T-helper 1 cell (primary cell): ENCODE measurements at regions not wholly inside any gene's neighbourhood (a gene's known extent, or its start where the extent isn't known, plus 50 kb on each side); places are given as distances from the start of the nearest gene placed in this dataset.
A peak's percentile ranks its signal among the peaks of the same experiment; 100 is the strongest.
"Not testable (repeated sequence)": the region's sequence is repeated elsewhere in the genome, so short reads cannot be mapped to it uniquely, and the experiment has no call there.

Experiments
- DNase-seq, 5 donors: peaks; one replicate each; pipeline ENCODE4 v3.0.0-alpha.2; 2012 to 2020

DNA sequence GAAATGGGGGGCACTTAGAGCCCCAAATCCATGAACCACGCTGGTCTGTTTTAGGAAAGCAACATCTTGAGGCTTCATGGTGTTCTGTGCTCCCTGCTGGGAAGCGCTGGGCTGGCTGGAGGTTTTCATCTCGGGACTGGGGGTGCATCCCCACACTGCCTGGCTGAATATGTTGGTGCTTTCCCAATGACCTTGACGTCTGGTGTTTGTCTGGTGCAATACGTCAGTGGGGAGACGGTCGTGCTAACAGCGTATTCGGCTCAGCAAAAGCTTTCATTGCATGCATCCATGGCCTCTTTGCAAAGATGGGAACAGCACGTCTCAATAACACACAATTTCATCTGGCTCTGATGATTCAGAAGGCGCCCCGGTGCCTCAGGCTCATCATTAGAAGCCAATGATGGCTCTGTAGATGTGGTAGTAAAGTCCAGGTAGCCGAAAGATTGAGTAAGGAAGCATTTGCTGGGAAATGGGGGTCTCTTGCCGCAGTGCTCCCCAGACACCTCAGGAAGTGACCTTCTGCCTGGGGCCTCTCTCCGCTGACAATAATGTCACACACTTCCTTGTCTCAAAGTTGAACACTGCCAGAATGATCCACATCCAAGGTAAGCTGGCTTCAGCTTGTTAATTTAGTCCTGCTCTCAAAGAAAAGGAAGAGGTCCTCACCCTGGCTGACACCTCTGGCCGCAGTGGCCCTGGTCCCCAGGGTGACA, 97.7 kb downstream of the ING1 start:
- no peak for DNase-seq

DNA sequence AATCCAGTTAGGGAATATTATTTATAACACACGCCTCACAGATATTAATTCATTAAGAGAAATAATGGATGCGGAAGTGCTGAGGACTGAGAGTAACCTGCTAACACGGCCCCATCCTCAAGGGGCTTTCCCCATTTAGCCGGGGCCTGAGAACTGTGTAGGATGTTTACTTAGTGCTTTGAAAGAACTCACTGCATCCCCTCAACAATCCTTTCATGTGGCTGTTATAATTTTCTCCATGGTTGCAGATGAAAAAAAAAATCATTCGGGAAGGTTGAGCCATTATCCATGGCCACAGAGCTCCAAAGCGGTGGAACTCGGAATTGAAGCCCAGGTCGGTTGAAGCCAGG, 98.2 kb downstream of the ING1 start:
- DNase-seq: no peak

DNA sequence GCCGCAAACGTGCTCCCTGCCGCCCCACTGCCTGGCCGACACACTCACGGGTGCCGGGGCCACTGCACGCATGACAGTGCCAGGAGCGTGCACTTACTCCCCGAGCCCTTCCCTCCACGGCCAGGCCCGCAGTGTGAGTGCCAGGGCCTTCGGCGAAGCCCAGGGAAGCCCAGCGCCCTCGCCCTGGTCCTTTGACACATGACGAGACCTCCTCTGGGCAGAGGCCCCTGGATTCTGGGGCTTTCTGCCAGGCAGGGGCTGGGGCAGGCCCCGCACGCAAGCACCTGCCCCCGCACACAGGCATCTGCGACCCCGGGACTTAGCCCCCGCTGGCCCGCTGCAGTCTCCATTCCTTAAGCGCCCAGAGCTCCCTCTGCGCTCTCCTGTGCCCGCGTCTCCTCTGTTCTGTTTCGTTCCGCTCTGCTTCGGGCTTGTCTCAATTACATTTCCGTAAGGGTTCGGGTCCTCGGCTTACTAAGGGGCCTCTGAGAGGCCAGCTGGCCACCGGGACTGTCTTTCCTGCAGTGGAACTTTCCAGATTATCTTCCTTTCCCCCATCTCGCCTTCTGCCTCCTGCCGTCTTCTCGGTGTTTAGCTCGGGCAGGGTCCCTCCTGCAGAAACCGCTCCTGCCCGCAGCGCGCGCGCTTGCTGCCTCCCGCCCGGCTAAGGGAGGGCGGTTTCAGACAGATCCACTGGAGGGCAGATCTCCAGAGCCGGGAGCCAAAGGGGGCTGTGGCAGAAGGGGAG, 98.8 kb downstream of the ING1 start:
- no peak for DNase-seq

DNA sequence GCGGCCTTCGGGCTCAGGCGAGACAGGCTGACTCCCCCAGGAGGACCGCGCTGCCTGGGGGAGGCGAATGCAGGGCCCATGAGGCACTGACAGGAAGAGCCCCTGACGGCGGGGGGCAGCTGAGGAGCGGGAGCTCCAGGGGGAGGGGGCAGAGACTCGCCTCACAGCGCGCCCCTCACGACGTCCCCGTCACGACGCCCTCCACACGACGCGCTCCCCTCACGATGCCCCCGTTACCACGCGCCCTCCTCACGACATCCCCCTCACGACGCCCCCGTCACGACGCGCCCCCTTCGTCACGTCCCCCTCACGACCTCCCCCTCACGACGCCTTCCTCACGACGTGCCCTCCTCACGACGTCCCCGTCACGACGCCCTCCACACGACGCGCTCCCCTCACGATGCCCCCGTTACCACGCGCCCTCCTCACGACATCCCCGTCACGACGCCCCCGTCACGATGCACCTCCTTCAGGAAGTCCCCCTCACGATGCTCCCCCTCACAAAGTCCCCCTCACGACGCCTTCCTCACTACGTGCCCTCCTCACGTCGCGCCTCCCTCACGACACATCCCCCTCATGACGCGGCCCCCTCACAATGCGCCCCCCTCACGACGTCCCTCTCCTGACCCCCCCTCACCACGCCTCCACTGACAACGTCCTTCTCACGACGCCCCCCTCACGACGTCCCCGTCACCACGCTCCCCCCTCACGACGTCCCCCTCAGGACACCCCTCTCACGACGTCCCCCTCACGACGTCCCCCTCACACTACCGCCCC, 99.6 kb downstream of the ING1 start:
- no peak for DNase-seq

DNA sequence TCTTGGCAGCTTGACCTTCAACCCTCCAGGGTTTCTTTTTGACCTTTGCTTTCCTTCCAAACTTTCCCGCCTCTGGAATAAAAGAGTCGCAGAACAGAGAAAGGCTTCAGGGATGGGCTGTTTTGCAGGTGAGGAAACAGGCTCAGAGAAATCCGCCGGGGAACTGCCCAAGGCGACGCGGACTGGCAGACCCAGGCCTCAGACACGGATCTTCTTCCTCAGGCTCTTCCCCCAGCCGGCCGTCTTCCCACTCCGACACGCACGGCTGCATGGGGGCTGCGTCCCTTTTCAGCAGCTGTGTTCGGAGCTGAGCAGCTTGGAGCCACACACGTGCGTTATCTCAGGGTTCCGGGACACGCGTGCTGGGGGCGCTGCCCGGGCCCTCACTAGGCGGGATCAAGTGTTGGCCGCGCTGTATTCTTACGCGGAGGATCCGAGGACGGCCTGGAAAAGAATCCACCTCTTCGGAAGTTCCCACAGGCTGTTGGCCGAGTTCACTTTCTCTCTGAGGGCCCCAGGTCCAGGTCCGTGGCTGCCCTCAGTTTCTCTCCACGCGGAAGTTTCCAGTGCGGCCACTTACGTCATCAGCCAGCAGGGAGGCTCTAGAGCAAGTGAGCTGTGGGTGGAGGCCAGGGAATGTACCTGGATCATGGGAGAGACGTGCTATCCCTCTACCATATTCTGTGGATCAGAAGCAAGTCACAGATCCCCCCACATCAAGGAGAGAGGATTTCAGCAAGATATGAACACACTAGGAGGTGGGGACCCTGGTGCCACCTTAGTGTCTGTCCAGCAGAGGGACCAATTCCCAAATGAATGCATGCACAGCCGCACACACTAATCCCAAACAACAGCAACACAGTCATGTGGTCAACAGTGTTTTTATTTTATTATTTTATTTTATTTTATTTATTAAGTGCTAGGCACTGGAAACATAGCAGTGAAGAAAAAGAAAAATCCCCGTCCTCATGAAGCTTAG, 100.4 kb downstream of the ING1 start:
- no peak for DNase-seq

DNA sequence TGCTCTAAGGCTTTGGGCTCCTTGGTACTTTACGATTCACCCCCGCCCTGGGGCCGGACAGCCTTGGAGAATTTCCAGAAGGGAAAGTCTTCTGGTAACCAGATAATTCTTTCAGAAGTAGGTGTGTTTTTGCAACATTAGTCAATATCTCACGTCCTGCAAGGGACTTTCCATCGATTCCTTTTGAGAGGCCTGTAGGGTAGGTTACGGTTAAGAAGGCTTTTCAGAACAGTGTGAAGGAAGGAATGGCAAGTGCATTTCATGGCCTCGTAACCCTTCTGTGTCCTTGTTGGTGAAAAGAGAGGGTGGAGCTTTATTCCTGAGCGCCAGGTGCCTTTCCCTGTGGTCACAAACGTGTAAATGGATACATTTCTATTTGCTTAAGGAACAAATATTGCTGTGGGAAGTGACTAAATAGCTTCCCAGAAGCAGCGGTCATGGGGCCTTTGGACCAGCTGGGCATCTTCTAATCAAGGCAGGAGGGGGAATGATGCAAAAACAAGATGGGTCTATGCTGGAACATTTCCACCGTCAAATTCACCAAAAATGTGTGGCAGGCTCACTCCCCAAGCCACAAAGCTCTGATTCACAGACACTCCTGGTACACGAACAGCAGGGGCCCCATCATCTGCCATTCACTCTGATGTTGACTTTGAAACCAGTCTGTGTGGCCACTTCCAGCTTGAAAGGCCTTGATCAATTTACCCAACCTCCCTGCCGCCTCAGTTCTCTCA, 99.2 kb downstream of the ANKRD10 start:
- DNase-seq: no peak

DNA sequence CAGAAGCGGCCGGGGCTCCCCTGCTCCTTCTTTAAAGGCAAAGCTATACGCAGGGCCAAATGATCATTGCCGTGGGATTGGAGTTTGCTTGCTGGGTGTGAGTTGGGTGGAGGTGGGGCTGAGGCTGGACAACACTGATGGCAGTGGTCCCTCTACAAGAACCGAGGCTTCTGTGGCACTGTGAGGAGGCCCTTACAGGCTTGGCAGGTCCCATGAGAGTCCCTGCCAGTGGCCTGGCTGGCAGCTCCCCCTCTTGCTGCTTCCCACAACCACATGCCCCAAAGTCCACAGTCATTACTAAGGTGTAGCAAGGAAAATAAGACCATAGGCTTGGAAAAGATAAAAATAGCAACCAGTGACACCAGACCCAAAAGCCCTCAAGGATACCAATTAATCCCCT, 98.4 kb downstream of the ANKRD10 start:
- no peak for DNase-seq

DNA sequence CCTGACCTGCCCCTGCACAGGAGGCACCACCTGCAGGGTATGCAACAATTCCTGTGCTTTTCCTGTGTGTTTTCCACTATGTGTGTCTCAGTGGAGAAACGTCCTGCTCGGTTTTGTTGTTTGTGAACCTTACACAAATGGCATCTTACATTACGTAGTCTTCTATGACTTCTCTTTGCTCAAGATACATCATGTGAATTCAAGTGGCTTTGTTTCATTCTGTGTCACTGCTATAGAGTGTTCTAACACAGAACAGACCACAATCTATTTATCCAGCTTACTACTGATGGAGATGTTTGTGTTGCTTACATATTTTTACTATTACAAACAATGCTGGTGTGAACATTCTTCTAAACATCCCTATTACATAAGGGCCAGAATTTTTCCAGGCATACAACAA, 97.7 kb downstream of the ANKRD10 start:
- DNase-seq: no peak

DNA sequence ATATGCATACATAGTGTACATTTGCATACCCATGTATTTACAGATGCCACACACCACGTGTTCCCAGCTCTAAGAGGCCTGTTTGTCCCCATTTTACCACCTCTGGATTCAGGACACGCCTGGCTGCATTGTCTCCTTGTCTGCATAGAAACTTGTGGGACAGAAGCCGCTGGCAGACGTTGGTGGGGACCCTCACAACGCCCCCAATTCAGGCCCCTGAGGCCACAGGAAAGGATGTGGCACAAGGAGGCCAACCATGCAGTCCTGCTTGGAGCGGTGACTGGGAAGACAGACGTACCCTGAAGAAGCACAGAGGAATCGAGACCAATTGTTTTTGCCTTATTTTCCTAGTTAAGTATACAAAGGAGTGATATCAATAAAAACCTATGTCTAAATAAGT, 96.1 kb downstream of the ANKRD10 start:
- no peak for DNase-seq

DNA sequence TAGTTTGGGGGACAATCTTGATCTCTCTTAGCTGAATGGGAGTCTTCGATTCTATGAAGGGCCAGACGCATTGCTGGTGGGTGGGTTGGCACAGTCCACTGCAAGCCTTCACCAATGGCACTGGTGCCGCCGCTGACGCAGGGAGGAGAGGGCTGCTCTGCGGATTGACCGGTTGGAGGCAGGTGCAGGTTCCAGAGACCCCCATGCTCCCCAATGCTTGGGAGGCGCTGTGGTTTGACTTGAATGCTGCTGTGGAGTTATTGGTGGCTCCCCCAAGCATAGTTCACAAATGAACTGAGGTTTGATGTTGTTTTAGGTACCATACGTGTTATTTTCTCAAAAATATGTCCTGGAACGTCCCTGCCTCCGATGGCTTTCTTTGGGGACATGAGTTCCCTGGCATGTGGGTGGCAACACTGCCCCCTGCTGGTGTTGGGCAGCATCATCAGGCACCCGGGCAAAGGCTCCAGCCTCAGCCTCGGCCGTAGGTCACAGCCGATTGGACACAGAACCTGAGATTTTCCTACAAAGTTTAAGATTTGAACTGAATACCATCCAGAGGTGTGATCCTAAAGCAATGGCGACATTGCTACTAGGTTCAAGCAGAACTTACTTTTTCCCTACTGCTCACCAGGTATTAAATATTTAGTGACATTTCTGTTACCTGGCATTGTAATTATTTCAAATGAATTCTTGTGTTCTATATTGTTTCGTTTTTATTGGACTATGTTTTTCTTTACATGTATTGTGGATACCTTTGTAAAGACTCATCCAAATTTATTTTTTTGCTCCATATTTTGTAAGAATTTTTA, 95.5 kb downstream of the ANKRD10 start:
- peak; percentile 44 to 66 (median 62) for DNase-seq

DNA sequence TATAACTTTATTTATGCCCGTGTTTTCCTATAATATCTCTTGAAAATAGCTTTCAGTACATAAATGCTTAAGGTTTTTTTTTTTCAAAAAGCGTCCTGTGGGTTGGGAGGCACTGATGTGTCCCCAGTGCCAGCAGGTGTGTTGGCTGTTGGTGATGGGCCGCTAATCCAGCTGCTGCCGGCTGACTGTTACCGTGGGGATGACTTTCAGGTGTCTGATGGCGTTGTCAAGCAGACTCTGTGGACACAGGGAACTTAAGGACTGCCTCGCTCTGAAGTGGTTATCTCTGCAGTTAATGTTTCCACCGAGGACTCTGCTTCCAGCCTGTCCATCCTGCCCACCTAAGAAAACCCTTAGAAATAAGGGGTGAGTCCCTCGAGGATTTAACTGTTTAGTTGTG, 94.5 kb downstream of the ANKRD10 start:
- no peak for DNase-seq

DNA sequence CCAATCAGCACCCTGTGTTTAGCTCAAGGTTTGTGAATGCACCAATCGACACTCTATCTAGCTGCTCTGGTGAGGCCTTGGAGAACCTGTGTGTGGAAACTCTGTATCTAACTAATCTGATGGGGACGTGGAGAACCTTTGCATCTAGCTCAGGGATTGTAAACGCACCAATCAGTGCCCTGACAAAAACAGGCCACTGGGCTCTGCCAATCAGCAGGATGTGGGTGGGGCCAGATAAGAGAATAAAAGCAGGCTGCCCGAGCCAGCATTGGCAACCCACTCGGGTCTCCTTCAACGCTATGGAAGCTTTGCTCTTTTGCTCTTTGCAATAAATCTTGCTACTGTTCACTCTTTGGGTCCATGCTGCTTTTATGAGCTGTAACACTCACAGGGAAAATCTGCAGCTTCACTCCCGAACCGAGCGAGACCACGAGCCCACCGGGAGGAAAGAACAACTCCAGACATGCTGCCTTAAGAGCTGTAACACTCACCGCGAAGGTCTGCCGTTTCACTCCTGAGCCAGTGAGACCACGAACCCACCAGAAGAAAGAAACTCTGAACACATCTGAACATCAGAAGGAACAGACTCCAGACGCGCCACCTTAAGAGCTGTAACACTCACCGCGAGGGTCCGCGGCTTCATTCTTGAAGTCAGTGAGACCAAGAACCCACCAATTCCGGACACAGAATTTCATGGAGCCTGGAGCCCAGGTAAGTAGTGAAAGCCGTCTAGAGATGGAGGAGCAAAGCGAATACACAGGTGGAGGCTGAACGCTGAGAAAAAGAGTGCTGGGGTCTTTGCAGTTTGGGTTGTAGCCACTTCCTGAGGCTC, 92.8 kb downstream of the ANKRD10 start:
- DNase-seq: not testable (repeated sequence)

DNA sequence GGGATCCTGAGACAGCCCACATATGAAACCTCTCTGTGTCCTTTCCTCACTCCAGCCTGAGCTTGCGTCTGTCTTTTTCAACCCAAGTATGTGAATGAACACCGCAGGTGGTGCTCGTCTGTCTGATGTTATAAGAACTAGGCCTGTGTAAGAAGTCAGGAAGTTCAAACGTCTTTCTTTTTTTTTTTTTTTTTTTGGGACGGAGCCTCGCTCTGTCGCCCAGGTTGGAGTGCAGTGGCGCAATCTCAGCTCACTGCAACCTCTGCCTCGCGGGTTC, 92.3 kb downstream of the ANKRD10 start:
- no peak for DNase-seq

DNA sequence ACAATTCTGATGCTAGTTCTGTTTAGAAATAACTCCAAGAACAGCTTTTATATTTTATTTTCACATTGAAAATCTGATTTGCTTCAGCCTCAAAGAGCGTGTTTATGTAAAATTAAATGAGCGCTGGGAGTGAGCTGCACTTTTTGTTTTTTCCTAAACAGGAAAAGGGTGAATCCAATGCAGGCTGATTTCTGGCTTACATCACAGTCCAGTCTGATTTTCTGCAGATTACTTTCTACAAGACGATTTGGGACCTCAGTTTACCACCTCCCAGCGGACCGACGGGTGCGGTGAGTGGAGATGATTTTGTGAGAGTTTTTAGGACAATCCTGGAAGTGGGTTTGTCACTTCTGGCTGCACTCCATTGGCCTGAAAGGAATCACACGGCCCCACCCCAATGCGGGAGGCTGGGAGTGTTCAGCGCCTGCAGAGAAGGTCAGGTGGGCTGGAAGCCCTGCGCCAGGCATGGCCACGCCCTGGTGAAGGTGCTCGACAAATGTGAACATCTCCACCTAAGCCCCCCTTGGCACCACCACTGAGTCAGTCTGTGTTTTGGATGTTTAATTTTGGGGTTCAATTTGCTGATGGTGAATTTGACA, 90.1 kb downstream of the ANKRD10 start:
- no peak for DNase-seq

DNA sequence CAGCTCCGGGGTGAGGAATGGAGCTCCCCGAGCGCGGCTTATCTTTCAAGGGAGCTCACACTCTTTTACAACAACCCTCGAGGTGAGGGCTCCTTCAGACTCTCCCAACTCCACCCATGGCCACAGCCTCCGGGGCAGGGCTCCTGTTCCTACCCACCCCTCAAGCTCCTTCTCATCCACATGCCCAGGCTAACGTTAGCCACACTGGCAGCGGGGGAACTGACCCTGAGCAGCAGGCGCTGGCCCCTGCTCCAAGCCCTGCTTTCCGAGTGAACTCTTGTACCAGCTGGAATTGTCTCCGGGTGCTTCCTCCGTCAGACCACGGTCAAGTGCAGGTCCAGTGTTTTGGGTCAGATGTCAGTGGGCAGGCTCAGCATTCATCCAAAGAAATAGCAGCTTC, 89.4 kb downstream of the ANKRD10 start:
- no peak for DNase-seq

DNA sequence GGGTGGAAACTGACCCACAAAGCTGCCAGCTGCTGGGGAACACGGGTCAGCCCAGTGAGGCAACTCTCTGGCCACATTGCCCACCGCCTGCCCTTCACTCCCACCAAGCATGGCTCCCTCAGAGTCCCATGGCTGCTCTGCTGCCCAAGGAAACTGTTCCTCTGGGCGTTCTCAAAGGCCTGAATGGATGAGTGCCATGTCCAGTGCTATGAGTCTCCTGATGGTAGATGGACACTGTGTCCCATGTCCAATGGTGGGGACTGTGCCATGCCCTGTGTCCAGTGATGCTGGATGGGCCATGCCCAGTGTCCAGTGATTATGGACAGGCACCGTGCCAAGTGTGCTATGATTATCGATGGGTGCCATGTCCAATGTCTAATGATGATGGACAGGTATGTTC, 88.8 kb downstream of the ANKRD10 start:
- no peak for DNase-seq

DNA sequence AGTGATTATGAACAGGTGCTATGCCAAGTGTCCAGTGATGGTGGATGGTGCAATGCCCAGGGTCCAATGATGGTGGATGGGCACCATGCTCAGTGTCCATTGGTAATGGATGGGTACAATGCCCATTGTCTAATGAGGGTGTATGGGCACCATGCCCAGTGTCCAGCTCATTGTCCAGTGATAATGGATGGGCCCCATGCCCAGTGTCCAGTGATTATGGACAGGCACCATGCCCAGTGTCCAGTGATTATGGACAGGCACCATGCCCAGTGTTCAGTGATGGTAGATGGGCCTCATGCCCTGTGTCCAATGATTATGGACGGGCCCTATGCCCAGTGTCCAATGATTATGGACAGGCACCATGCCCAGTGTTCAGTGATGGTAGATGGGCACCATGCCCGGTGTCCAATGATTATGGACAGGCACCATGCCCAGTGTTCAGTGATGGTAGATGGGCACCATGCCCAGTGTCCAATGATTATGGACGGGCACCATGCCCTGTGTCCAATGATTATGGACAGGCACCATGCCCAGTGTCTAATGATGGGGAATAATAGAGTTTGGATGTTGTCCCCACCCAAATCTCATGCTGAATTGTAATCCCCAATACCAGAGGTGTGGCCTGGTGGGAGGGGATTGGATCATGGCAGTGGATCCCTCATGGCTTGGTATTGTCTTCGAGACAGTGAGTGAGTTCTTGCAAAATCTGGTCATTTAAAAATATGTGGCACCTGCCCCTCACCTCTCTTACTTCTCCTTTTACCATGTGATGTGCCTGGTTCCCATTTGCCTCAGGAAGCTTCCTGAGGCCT, 87.8 kb downstream of the ANKRD10 start:
- no peak for DNase-seq
